GM19324 (cell line): ENCODE measurements at regions not wholly inside any gene's neighbourhood (a gene's known extent, or its start where the extent isn't known, plus 50 kb on each side); places are given as distances from the start of the nearest gene placed in this dataset.

Experiments
- ATAC-seq: cut with Tn5 transposase; IDR thresholded peaks from one replicate; pipeline ENCODE4 v1.9.1; 2021; ENCODE audit warnings: mild to moderate bottlenecking, moderate library complexity; ENCODE audit not compliant: unreplicated experiment, low FRiP score

DNA sequence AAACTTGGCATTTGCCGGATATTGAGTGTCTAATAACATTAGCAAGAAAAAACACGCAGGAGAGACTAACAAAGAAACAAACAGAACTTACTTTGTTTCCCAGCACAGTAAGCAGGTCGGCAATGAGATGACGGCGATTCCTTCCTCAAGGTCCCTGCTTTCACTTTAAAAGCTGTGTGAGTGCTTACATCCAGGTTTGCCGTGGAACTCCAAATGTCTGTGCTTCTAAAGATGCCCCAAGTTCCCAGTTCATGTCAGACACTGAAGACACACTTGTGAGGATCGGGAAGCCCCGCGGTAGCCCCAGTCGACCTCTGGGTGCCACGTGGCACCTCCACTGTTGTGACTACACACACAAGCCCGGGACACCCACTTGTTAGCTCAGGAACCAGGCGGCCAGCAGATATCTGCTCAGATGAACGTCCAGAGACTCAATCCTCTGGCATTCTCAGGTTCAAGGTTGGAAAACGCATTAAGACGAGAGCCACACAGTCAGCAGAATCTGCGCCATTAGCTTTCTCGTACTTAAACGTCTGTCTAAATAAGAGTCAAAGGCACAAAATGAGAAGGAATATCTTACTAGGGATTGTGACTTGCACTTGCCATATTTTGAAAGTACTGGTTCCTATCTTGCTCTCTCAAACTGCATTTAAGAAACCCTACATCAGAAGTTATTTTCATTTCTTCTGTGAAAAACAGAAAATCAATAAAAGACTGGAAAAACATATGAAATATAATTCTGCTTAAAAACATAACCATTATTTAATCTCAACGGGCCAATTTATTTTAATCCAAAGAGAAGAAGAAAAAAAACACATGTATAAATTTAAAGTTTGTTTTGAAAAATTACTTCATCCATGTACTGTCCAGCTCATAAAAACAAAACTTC, 207.6 kb upstream of the KLF14 start:
- ATAC-seq, result no peak

DNA sequence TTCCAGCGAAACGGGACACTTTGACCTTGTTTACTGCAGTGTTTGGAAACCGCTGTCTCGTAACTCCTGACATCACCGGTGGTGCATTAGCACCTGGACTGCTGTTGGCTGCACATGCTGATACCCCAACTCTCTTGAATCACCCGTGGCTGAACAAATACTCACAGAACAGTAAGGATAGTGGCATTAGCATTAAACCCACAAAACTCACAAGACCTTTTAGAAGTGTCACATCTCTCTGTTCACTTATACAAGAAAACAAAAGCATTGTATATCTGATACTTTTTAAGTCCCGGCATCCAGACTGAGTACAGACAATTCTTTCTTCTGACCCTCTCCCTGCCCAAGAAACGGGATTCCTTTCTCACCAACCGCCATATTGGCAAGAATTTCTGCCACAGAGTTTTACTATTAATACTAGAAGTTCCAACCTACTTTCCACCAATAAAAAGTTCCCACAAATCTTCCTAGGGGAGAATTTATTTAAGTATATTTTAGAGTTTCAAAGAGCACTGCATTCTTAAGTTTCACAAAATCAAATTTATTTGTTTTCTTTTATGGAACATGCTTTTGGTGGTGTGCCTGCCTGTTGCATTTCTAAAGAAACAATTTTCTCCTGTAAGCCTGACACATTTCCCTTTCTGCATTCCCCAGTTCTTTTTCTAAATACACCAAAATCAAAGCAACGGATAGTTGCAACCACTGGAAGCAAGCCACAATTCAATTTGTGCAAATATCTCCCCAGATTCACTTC, 208.4 kb upstream of the KLF14 start:
- peak; percentile 40 for ATAC-seq

DNA sequence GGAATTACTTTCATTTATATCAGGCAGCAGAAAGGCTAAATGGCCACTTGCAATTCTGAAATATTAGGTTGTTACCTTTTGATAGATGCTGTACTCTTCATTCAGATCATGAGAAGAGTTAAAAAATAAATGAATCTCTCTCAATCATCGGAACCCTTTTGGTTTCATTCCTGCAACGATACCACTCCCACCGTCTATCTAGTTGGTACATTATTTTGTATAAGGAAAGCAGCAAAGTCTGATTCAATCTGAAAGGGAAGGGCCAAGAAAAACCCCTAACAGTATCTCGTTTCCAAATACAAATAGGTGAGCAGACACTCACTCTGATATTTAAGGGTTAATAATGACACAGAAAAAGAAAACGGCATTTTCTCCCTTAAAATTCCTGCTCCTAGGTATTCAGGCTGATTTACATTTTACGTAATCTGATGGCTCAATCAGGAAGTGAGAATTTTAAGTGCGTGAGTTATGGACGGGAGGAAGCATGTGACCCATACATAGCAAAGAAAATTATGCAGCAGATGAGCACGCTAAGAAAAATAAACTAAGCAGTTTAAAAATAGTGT, 209.4 kb upstream of the KLF14 start:
- ATAC-seq, result no peak

DNA sequence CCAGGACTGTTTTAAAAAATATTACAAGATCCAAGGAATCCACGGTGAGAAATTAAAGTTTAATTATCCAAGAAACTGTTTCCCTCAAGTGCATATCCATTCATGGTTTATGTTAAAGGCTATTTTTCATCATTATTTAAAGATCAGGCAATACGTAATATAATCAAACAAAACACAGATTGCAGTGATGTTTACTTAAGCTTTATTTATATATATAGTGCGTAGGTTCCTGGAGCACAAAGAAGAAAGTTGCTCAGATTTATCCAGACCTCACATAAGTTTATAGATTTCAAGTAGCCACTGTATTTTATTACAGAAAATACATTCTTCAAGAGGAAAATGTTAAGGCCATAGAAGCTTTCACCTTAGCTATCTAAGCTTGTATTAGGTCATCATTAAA, 210.0 kb upstream of the KLF14 start:
- ATAC-seq, result no peak

DNA sequence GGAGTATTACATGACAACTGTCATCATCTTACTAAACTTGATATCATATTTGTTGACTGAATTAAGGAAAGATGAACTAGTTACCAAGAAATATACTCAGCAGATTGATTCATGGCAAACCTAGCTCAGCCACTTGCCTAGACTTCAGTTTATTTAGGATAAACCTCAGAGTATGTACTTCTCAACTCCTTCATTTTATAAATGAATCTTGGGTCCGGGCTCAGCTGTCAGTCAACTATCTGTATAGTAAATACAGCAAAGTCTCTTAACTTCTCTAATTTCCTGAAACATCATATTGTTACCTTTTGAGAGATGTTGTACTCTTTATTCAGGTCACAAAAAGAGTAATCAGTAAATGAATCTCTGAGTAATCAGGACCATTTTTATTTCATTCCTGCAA, 211.0 kb upstream of the KLF14 start:
- no peak for ATAC-seq

DNA sequence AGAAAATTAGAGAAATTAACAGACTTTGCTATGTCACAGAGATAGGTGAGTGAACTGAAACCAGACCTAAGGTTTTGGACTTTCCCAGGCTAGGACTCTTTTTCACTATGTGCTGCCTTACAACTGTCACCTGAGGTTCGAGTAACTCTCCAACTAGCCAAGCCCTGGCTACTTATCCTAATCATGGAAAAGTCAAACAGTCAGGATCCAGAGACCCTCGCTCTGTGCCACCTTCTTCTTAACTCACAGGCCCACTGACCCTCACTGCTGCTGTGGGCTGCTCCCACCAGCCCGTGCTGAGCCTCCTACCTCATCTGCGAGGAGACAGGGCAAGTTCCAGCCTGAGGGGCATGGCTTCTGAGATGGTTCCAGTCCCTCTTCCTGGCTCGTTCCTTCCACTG, 211.4 kb upstream of the KLF14 start:
- no peak for ATAC-seq

DNA sequence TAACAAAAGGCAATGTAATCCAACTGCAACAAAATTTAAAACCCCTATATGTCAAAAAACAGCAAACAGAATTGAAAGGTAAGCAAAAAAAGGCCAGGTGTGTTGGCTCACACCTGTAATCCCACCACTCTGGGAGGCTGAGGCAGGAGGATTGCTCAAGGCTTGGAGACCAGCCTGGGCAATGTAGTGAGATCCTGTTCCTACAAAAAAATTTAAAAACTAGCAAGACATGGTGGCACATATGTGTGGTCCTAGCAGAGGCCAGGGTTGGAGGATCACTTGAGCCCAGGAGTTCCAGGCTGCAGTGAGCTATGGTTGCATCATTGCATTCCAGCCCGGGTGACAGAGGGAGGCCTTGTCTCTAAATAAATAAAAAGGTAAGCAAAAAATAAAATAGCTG, 212.1 kb upstream of the KLF14 start:
- no peak for ATAC-seq

DNA sequence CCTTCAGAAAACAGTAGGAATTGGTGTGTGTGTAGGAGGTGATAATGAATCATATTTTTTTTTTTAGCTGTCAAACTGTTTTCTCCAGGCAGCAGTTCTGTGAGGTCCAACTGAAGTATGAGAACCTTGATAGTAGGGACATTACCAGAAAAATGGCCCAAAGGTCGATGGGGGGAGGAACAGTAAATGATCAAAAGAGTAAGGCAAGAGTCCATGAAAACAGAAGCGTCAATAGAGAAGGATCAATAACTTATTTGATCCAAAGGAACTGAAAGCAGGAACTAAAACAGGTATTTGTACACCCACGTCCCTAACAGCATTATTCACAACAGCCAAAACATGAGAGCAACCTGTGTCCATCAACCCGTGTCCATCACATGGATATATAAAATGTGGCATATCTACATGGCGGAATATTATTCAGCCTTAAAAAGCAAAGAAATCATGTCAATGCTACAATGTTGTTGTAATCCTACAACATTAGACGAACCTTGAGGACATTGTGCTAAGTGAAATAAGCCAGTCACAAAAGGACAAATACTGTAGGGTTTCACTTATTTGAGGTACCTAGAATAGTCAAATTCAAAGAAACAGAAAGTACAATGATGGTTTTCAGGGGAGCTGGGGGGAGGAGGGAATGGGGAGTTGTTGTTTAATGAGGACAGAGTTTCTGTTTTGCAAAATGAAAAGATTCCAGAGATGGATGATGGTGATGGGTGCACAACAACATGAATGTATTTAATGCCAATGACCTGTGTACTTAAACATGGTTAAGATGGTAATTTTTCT, 214.0 kb upstream of the KLF14 start:
- ATAC-seq, result no peak

DNA sequence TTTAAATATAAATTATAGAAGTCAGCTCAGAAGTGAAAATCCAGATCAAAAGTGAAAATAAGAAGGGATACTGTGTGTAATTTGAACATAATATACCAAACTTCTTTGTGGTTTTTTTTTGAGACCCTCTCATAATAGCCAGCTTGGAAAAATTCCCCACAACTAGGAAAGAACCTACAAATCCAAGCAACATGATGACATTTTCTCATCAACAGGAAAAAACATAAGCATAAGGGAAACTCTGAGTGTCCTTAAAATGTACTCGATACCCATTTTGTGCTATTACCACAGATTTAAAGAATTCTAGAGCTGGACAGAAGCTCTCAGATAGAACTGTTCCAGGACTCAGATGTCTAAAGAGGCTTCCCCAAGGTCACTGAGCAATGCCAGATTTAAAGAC, 214.8 kb upstream of the KLF14 start:
- no peak for ATAC-seq

DNA sequence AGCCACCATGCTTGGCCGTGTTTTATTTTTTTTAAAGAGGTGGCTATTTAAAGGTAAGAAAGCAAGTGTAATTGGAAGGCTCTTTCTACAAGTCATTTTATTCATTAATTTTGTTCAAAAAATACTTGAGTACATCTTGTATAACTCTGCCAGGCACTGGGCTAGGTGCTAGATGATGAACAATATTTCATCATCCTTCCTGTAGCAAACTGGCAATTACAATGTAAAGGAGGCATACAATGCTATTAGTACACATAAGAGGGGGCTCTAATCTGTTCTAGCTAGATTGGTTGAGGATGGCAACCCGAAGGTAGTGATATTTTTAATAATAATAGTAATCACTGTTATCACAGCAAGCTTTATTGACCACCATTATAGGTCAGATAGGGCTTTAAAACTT, 215.5 kb upstream of the KLF14 start:
- no peak for ATAC-seq

DNA sequence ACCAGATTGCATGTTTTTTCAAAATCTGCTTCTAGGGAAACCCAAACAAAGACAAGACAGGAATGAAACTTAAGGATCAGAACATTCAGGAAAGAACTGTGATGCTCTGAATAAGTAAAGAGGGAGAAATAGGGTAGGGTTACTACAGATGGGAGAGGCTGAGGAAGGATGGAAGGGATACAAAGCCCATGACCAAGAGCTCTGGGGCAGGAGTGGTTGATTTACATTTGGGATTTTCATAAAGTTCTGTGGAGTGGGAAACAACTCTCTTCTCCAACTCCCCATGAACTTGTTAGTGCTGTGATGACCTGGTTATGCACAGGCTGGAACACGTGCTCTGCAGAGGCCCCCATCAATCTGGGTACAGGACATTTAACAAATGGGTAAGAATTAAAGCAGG, 216.0 kb upstream of the KLF14 start:
- ATAC-seq, result no peak

DNA sequence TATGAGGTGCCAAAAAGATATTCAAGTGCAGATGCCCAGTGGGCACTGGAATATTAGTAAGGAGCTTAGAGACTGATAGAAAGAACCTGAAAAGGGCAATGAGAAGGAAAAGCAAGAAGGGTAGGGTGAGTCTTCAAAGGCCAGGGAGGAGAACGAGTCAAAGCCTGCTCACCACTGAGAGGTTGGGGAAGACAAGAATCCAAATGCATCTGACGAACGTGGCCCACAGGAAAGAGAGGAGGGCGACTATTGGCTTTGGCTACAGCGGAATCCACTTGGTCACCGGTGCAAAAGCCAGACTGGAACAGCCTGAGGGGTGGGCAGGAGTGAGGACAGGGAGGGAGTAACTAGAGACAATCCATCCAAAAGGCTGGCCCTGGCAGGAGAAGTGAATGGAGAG, 216.7 kb upstream of the KLF14 start:
- ATAC-seq, result no peak

DNA sequence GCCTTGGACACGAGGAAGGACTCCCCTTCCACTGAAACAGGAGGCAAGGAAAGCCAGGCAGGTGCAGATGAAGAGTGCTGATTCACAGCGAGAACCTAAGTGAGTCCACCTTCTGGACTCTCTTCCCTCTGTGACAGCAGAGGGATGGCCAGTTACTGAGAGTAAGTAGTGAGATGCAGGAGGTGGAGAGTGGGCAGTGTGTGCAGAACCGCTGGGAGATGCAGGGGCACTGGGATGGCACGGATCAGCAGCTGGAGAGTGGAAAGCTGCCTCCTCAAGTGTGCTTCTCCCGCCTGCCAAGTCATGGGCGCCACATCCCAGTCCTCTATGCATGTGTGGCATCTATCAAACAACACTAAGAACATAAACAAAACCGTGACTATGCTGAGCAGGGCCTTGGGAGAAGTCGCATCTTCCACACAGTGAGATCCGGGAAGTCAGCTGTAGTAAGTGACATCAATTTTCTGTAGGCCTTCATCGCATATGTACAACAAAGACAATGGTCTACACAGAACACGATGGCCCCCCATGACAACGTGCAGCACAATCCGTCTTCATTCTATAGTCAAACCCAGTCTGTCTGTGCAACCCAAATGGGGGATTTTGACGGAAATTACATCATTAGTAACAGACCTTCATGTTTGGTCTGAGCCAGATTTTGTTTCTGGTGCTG, 217.4 kb upstream of the KLF14 start:
- no peak for ATAC-seq

DNA sequence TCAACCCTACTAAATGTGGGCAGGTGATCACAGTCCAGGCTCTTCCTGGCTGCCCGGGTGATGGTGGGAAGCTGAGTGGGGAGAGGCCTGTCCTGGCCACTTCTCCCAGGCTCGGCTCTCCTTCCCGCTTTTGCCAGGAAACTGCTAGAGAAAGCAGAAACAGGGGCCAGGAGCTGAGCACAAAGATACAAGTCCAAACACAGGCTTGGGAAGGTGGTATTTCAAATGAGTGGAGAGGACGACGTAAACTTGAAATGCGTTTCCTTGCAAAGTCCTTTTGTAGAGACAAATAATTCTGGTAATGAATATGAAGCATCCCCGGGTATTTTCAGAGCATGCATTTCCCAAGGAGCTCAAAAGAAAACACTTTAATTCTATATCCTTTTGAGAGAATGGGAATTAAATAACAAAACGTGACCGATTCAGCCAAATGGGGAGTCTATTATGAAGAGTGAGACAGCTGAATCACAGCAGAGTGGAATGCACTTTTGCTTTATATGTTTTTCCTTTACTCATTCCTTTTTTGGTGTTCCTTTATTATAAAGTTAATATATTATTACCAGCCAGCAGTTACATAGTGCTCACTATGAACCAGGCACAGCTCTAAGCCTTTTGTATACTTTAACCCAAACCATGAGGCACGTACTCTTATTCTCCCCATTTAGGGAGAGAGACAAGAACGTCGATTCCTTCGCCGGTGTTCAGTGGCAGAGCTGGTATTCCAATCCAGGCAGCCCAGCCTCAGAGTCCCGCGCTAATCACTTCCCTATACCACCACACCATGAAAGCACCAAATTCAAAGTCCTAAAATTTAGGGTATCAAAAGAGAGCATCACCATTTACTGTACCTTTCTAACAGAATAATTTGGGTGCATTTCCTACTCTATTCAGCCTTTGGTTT, 218.2 kb upstream of the KLF14 start:
- no peak for ATAC-seq

DNA sequence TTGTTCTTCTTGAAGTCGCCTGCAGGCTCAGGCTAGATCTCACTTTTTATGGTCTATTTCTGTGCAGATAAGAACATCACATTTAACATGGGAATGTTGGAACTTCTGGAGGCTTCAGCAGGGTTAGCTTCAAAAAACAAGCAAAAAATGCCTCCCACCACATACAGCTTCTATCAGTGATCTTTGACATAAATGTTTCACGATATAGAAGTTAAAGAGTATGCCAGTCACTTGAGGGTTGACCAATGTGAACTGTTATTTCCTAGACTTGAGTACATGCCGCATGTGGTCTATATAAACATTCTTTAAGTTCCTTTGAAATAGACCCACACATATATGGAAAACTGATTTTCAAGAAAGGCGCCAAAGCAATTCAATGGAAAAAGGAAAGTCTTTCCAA, 219.2 kb upstream of the KLF14 start:
- ATAC-seq, result no peak

DNA sequence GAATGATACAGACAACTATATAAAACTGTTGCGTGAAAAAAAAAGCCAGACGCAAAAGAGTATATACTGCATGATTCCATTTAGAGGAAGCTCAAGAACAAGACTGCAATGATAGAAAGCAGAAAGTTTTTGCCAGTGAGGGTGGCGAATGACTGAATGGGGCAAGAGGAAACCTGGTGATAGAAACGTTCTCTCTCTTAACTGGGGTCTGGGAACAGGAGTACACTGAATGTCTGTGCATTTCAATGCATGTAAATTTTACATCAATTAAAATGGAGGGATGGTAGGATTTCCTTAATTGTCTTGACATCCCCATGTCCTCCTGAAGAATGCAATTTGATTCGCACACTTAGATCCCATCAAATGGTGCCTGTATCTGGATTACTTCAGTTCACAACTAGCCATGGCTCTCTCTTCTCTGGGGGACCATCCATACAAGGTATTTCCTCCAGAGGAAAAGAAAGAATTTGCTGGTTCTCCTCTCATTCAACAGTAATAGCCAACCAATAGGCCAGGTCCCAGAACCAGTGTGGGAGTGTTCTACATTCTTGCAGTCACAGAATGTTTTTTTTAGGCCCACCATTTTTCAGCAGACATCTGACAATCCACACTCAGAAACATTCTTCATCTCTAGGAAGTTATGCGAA, 221.0 kb upstream of the KLF14 start:
- ATAC-seq, result no peak

DNA sequence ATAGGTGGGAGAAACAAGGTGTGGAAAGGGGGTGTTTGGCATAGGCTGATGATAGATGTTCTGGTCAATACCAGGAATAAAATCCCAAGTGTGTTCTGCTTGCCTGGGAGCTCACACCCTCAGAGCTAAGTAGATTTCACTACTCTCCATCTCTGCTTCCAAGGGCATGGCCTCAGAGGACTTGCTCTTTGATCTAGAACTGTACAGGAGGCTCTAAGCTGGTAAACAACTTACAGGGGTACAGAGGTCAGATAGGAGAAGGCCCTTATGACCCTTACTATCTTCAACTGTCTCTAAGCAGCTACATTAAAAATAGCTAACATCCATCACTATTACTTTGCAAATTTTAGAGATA, 221.5 kb upstream of the KLF14 start:
- no peak for ATAC-seq

DNA sequence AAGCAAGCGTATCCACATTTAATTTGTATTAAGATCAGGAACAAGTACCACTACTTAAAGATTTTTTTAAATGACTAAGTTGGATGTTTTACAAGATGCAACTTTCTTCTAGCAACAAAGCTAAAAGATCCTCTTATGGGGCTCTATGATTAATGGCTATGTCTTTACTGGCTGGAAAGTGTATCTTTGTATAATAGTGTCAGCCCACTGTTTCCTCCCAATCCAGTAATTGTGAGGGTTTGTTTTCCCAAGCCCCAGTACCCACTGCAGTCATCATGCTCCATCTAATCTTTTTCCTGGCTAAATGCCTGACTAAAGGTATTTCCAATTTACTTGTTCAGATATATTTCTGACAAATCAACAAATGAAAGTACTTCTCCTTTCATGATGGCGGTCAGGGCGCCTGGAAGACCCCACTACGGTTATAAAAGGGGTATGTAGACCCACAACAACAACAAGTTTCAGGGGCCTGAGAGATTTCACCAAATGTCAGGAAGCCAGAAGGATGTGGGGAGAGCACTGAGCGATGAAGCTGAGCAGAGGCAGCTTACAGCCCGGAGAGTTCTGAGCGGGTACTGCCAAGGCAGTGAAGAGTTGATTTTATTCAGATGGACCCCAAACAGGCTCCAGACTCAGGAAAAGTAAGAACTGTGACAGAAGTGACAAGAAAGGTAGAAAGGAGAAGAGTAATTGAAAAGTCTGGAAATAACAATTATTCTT, 222.6 kb upstream of the KLF14 start:
- no peak for ATAC-seq
